K562 (cell line): ENCODE measurements at regions not wholly inside any gene's neighbourhood (a gene's known extent, or its start where the extent isn't known, plus 50 kb on each side); places are given as distances from the start of the nearest gene placed in this dataset.

ENCODE experiments used
- ATAC-seq: fragments of 200-7000 bp; cut with Tn5 transposase; 3 replicates; pipeline ENCODE4 v1.9.1; 2020; ENCODE audit warnings: moderate library complexity
- BruUV-seq: library from RNA; stranded (reverse); fragments of 400-500 nt; replicated peaks from 2 replicates; lab custom pipeline; 2021; lab: Mats Ljungman, UMichigan
- CTCF ChIA-PET: fragments of 300-600 bp; formaldehyde crosslinking; extraction: SDS; loops from one replicate; lab custom pipeline; 2021; ENCODE audit warnings: low intra/inter-chr PET ratio; lab: Yijun Ruan, JAX
- POLR2A ChIA-PET: fragments of 300-600, 350-650 bp; sonication (Branson Sonifier 250); formaldehyde crosslinking; extraction: SDS; loops from one replicate; lab custom pipeline; 2021; ENCODE audit warnings: antibody characterized with exemption, inconsistent platforms; lab: Yijun Ruan, JAX
- DNase-seq, 4 experiments: peaks; one replicate each; pipeline versions ENCODE4 v3.0.0 to v3.0.0-alpha.2; 2011 to 2018; ENCODE audit warnings: low spot score in 3 of 4, mixed read lengths in 3 of 4; ENCODE audit errors: extremely low read depth in 1 of 4
- FAIRE-seq: peaks from 2 replicates; lab custom pipeline; 2011; peaks lifted over from hg19 to GRCh38; lab: Jason Lieb, UNC
- H2AFZ ChIP-seq: 2 replicates; pipeline ENCODE4 v1.6.0; 2011; ENCODE audit warnings: low read depth, low read length, control low read depth, inconsistent platforms
- H3K27ac ChIP-seq: fragments of 200-600 bp; 3 replicates; pipeline ENCODE4 v1.8.0; 2011; ENCODE audit warnings: low read depth, mild to moderate bottlenecking, control low read depth, inconsistent platforms, low read length, moderate library complexity, mixed read lengths; ENCODE audit errors: extremely low read depth
- H3K27me3 ChIP-seq, 2 experiments: fragments of 300-600 bp in 1 of 2; 2 replicates in 1 of 2; 3 replicates in 1 of 2; pipeline versions ENCODE4 v1.6.0 to v1.8.0; 2011; ENCODE audit warnings: inconsistent platforms in 2 of 2, low read length in 2 of 2, mild to moderate bottlenecking in 1 of 2, mixed read lengths in 1 of 2, moderate library complexity in 1 of 2; ENCODE audit not compliant: control insufficient read depth in 2 of 2, insufficient read depth in 2 of 2
- H3K36me3 ChIP-seq: fragments of 300-600 bp; 3 replicates; pipeline ENCODE4 v1.8.0; 2011; ENCODE audit warnings: mild to moderate bottlenecking, low read length, inconsistent platforms; ENCODE audit not compliant: control insufficient read depth, insufficient read depth
- H3K4me1 ChIP-seq, 2 experiments: fragments of 200-600 bp in 1 of 2; replicated peaks in 1 of 2; 2 replicates in 1 of 2; 3 replicates in 1 of 2; pipeline versions ENCODE4 v1.5.1 to v1.8.0; 2011; ENCODE audit warnings: inconsistent platforms in 2 of 2, low read length in 2 of 2, mild to moderate bottlenecking in 1 of 2, mixed read lengths in 1 of 2, moderate library complexity in 1 of 2; ENCODE audit not compliant: control insufficient read depth in 2 of 2, insufficient read depth in 2 of 2
- H3K4me2 ChIP-seq: 2 replicates; pipeline ENCODE4 v1.6.1; 2011; ENCODE audit warnings: low read length, control low read depth, inconsistent platforms, mixed read lengths; ENCODE audit not compliant: insufficient read depth
- H3K4me3 ChIP-seq: fragments of 200-600 bp; sonication (generic), shearing (Covaris generic); 2 replicates; pipeline ENCODE4 v1.5.1; 2016; ENCODE audit warnings: control low read depth, inconsistent platforms
- H3K79me2 ChIP-seq: fragments of 200-600 bp; 3 replicates; pipeline ENCODE4 v1.8.0; 2011; ENCODE audit warnings: low read length, inconsistent platforms; ENCODE audit not compliant: control insufficient read depth, insufficient read depth
- H3K9ac ChIP-seq, 2 experiments: 2 replicates each; pipeline versions ENCODE4 v1.6.0 to v1.6.1; 2011; ENCODE audit warnings: low read depth in 2 of 2, low read length in 2 of 2, control low read depth in 1 of 2, inconsistent platforms in 1 of 2, mild to moderate bottlenecking in 1 of 2, mixed read lengths in 1 of 2; ENCODE audit not compliant: insufficient read depth in 1 of 2
- H3K9me1 ChIP-seq: one replicate; pipeline ENCODE4 v1.6.0; 2011; ENCODE audit warnings: inconsistent platforms, mild to moderate bottlenecking, low read length, moderate library complexity; ENCODE audit not compliant: control insufficient read depth, insufficient read depth
- H3K9me3 ChIP-seq: replicated peaks from 2 replicates; pipeline ENCODE4 v1.5.1; 2011; ENCODE audit warnings: low read depth, low read length, inconsistent platforms; ENCODE audit not compliant: control insufficient read depth, insufficient read depth
- H4K20me1 ChIP-seq: replicated peaks from 2 replicates; pipeline ENCODE4 v1.6.1; 2011; ENCODE audit warnings: low read length, inconsistent platforms, mixed read lengths; ENCODE audit not compliant: control insufficient read depth, insufficient read depth
- MCM2 ChIP-seq: fragments of 450-650 bp; IDR thresholded peaks from 2 replicates; pipeline ENCODE4 v1.6.1; 2017; ENCODE audit warnings: low read depth, mild to moderate bottlenecking
- ZNF133 ChIP-seq: fragments of 250-450 bp; sonication (Bioruptor Pico); IDR thresholded peaks from 2 replicates; pipeline ENCODE4 v1.4.0; 2020; ENCODE audit warnings: mild to moderate bottlenecking
- ZNF668 ChIP-seq: fragments of 250-450 bp; sonication (Bioruptor Pico); IDR thresholded peaks from 2 replicates; pipeline ENCODE4 v1.8.0; 2022; ENCODE audit warnings: mild to moderate bottlenecking, inconsistent platforms
- WGBS: fragments of 100-300 bp; shearing (Covaris generic); methylation state at CpG from one replicate; pipeline ENCODE4 v1.1.6; 2016; ENCODE audit warnings: low coverage, mixed read lengths; ENCODE audit not compliant: insufficient coverage; ENCODE audit errors: missing lambda C conversion rate; 5-methylcytosine and 5-hydroxymethylcytosine counted together
- in situ Hi-C: fragments of 300-500 bp; cut with MboI; formaldehyde crosslinking; loops from 4 replicates; pipeline ENCODE4 v1.15.0; 2018; ENCODE audit warnings: inconsistent platforms, mixed read lengths
- intact Hi-C: fragments of 100-400 bp; cut with micrococcal nuclease; formaldehyde crosslinking; loops from 2 replicates; pipeline ENCODE4 v1.14.2; 2022
- TF ChIP-seq, protein P1 (sequence below): fragments of 450-650 bp; IDR thresholded peaks from 2 replicates; pipeline ENCODE4 v1.6.1; 2018; ENCODE audit warnings: mild to moderate bottlenecking, low read depth; ENCODE audit not compliant: partially characterized antibody

GRCh38 chr14:84162633-84163032 is 1367.3 kb upstream of the FLRT2 start:
- no TSS peak for BruUV-seq
- no peak for FAIRE-seq
- WGBS, result 0% methylated on average over 2 of the region's 2 CpGs

DNA sequence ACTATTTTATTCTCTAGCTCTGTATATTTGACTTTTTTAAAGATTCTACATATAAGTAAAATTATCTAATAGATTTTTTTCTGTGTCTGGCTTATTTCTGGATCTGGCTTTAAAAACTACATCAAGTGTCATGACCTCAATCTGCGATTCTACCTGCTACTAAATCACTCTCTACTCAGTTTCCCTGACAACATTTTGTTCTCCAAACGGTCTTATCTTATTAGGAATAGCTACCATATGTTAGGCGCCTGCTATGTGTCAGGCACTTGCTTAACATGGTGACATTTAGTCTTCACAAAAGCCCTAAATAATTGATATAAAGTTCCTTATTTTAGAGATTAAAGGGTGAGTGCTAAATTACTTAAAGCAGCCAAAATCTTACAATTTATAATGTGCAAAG is 1362.9 kb upstream of the FLRT2 start:
- 7% methylated on average over 2 of the region's 3 CpGs for WGBS
- intact Hi-C loops, result no loop called here
- POLR2A ChIA-PET, result no interaction called here

More at GRCh38 chr14:84162633-84163032, 1367.3 kb upstream of the FLRT2 start:
- DNase-seq (no peak), ATAC-seq (no peak)
- ChIA-PET POLR2A (no interaction called here), CTCF (no interaction called here)
- no peaks in the 10 kb centered on the region for H3K27me3 ChIP-seq
- no peaks in the 10 kb centered on the region for H3K9me3 ChIP-seq
- no peak overlapping the region for H3K4me2 ChIP-seq
- H3K4me3 ChIP-seq, result no peak overlapping the region
- H3K4me1 ChIP-seq, result no peaks in the 10 kb centered on the region
- TF ChIP-seq ZNF668 (CRISPR knock-in tag) (no peak), MCM2 (no peak)
- H3K36me3 ChIP-seq, result no peaks in the 10 kb centered on the region
- no peak overlapping the region for H2AFZ ChIP-seq
- no peaks in the 10 kb centered on the region for H3K9me1 ChIP-seq
- H4K20me1 ChIP-seq, result no peaks in the 10 kb centered on the region
- intact Hi-C loops, result no loop called here
- H3K9ac ChIP-seq, result no peak overlapping the region
- H3K27ac ChIP-seq, result no peak overlapping the region
- no peaks in the 10 kb centered on the region for H3K79me2 ChIP-seq
- in situ Hi-C loops, result no loop called here

More for the DNA sequence above, 1362.9 kb upstream of the FLRT2 start:
- Histone ChIP-seq H3K9me1 (no peaks in the 10 kb centered on the region), H3K4me2 (no peak overlapping the region), H3K79me2 (no peaks in the 10 kb centered on the region), H3K36me3 (no peaks in the 10 kb centered on the region), H2AFZ (no peak overlapping the region), H3K9me3 (no peaks in the 10 kb centered on the region), H3K27ac (no peak overlapping the region), H3K4me3 (no peak overlapping the region), H4K20me1 (no peaks in the 10 kb centered on the region), H3K9ac (no peak overlapping the region), H3K4me1 (no peaks in the 10 kb centered on the region), H3K27me3 (no peaks in the 10 kb centered on the region)
- FAIRE-seq (no peak), ATAC-seq (no peak), DNase-seq (no peak)
- TF ChIP-seq ZNF133 (CRISPR knock-in tag), result no peak
- TF ChIP-seq, protein P1, sequence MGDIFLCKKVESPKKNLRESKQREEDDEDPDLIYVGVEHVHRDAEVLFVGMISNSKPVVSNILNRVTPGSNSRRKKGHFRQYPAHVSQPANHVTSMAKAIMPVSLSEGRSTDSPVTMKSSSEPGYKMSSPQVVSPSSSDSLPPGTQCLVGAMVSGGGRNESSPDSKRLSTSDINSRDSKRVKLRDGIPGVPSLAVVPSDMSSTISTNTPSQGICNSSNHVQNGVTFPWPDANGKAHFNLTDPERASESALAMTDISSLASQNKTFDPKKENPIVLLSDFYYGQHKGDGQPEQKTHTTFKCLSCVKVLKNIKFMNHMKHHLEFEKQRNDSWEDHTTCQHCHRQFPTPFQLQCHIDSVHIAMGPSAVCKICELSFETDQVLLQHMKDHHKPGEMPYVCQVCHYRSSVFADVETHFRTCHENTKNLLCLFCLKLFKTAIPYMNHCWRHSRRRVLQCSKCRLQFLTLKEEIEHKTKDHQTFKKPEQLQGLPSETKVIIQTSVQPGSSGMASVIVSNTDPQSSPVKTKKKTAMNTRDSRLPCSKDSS, result no peak
- in situ Hi-C loops, result no loop called here
- CTCF ChIA-PET, result no interaction called here
- no TSS peak for BruUV-seq
